Ascending aorta (tissue), 2 donors: ENCODE measurements at regions not wholly inside any gene's neighbourhood (a gene's known extent, or its start where the extent isn't known, plus 50 kb on each side); places are given as distances from the start of the nearest gene placed in this dataset.

Source experiments
- DNase-seq, 2 donors: peaks; one replicate each; pipeline ENCODE4 v3.0.0-alpha.2; 2019; ENCODE audit warnings: low spot score in 2 of 2
- H3K27ac ChIP-seq, 2 donors: fragments of 200-600 bp; sonication (generic); one replicate each; pipeline ENCODE4 v1.5.1; 2016 to 2017; ENCODE audit warnings: mild to moderate bottlenecking in 1 of 2
- H3K27me3 ChIP-seq: fragments of 200-600 bp; sonication (generic); one replicate; pipeline ENCODE4 v1.5.1; 2017
- H3K36me3 ChIP-seq, 2 donors: fragments of 200-600 bp; sonication (generic); one replicate each; pipeline ENCODE4 v1.5.1; 2016
- H3K4me1 ChIP-seq, 2 donors: fragments of 200-600 bp; sonication (generic); one replicate each; pipeline ENCODE4 v1.5.1; 2016 to 2017; ENCODE audit warnings: mild to moderate bottlenecking in 1 of 2
- H3K4me3 ChIP-seq, 2 donors: fragments of 200-600 bp; sonication (generic); one replicate each; pipeline ENCODE4 v1.5.1; 2016 to 2017; ENCODE audit warnings: mild to moderate bottlenecking in 1 of 2
- H3K9me3 ChIP-seq, 2 donors: fragments of 200-600 bp; sonication (generic); one replicate each; pipeline ENCODE4 v1.5.1; 2016
- CTCF ChIP-seq, 3 experiments: fragments of 200-600 bp in 2 of 3; fragments of 450-650 bp in 1 of 3; sonication (generic) in 2 of 3; IDR thresholded peaks; one replicate each; pipeline ENCODE4 v1.5.1; 2016 to 2019; ENCODE audit warnings: antibody characterized with exemption in 3 of 3, mild to moderate bottlenecking in 1 of 3, moderate library complexity in 1 of 3
- intact Hi-C: fragments of 100-400 bp; cut with DNase I; formaldehyde crosslinking; loops from one replicate; pipeline ENCODE4 v1.15.1; 2023

- Histone ChIP-seq H3K4me1 (no peaks in the 10 kb centered on the region), H3K27me3 (no peaks in the 10 kb centered on the region), H3K4me3 (no peak overlapping the region), H3K36me3 (no peaks in the 10 kb centered on the region), H3K9me3 (no peaks in the 10 kb centered on the region), H3K27ac (no peak overlapping the region)
- no peak for DNase-seq
- TF ChIP-seq CTCF (IDR thresholded peaks at IDR 0.05): no peak
- intact Hi-C loops: no loop called here
Observed at GRCh38 chr15:53851110-53851848, 91.8 kb upstream of the WDR72 start.

- Histone ChIP-seq H3K27ac (no peak overlapping the region), H3K4me3 (no peak overlapping the region), H3K27me3 (no peaks in the 10 kb centered on the region), H3K4me1 (no peaks in the 10 kb centered on the region), H3K9me3 (no peaks in the 10 kb centered on the region), H3K36me3 (no peaks in the 10 kb centered on the region)
- intact Hi-C loops: no loop called here
- TF ChIP-seq CTCF (IDR thresholded peaks at IDR 0.05): no peak
- DNase-seq: no peak
Observed at GRCh38 chr15:53847745-53848144, 88.3 kb upstream of the WDR72 start.

DNA sequence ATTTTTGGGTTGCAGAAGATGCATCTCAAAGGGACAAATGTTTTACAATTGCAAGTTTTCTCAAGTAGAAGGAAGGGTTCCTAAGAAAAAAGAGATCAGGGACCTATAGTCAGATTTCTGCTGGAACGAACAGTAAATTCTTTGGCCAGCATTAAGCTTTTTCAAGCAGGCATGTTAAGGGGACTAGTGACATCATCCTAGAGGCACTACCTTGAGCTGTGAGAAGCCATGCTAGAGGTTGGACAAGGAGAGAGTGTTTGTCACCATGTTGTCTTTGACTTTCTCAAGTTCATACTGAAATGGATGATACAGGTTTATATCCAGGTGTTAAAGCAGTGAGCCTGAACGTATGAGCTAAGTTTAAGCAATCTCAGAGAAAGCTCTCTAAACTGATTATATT, 85.2 kb upstream of the WDR72 start:
- Histone ChIP-seq H3K27ac (no peak overlapping the region), H3K9me3 (no peaks in the 10 kb centered on the region), H3K36me3 (no peaks in the 10 kb centered on the region), H3K4me1 (no peaks in the 10 kb centered on the region), H3K4me3 (no peak overlapping the region), H3K27me3 (no peaks in the 10 kb centered on the region)
- DNase-seq: no peak
- intact Hi-C loops: no loop called here
- TF ChIP-seq CTCF (IDR thresholded peaks at IDR 0.05): no peak

DNA sequence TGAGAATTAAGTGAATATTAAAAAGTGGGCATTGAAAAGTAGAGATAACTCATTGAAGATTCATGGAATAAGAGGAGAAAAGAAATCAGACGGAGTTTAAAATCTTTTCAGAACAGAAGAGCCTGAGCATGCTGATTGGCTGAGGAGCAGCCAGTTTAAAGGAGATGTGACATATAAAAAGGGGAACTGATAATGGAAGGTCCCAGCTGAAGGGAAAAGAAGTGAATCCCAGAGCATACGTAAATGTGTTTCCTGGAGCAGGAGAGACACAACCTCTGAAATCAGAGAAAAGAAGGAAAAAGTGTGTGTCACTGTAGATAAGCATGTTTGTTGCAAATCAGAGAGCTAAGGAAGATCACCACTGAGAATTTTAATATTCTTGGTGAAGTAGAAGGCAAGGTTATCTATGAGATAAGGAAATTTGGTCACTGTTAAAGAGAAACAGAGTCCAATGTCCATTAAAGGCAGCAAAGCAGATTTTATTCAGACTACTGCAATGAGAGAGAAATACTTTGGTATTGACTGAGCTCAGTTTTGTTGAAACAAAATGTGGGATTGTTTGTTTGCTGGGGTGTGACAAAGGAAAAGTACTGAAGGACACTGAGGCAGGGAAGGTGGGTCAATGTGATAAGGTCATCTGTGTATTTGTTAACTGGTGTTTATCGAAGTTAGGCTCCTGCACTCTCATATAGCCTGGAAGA, 84.6 kb upstream of the WDR72 start:
- DNase-seq: no peak

DNA sequence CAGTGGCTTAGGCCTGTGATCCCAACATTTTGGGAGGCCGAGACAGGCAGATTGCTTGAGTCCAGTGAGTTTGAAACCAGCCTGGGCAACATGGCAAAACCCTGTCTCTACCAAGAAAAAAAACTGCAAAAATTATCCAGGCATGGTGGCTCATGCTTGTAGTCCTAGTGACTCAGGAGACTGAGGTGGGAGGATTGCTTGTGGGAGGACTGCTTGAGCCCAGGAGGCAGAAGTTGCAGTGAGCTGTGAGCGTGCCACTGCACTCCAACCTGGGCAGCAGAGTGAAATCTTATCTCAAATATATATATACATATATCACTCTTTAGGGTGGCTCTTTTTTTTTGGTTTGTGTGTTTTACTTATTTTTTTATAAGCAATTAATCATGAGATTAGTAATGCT, 83.7 kb upstream of the WDR72 start:
- Histone ChIP-seq H3K9me3 (no peaks in the 10 kb centered on the region), H3K4me3 (no peak overlapping the region), H3K36me3 (no peaks in the 10 kb centered on the region), H3K4me1 (no peaks in the 10 kb centered on the region), H3K27me3 (no peaks in the 10 kb centered on the region), H3K27ac (no peak overlapping the region)
- intact Hi-C loops: no loop called here
- DNase-seq: no peak
- TF ChIP-seq CTCF (IDR thresholded peaks at IDR 0.05): no peak

More for the DNA sequence above, 84.6 kb upstream of the WDR72 start:
- Histone ChIP-seq H3K4me1 (no peaks in the 10 kb centered on the region), H3K9me3 (no peaks in the 10 kb centered on the region), H3K27me3 (no peaks in the 10 kb centered on the region), H3K27ac (no peak overlapping the region), H3K4me3 (no peak overlapping the region), H3K36me3 (no peaks in the 10 kb centered on the region)
- TF ChIP-seq CTCF (IDR thresholded peaks at IDR 0.05): no peak
- intact Hi-C loops: no loop called here
